GM23248 (cell line): ENCODE measurements at regions not wholly inside any gene's neighbourhood (a gene's known extent, or its start where the extent isn't known, plus 50 kb on each side); places are given as distances from the start of the nearest gene placed in this dataset.

Source experiments
- EZH2 ChIP-seq: fragments of 200-600 bp; sonication (generic); IDR thresholded peaks from 2 replicates; pipeline ENCODE4 v1.6.1; 2018; ENCODE audit warnings: antibody characterized with exemption, mild to moderate bottlenecking; ENCODE audit not compliant: insufficient read depth, poor library complexity, severe bottlenecking
- EZH2phosphoT487 ChIP-seq: fragments of 200-600 bp; sonication (generic); IDR thresholded peaks from 2 replicates; pipeline ENCODE4 v1.6.1; 2018; ENCODE audit warnings: antibody characterized with exemption, moderate library complexity, mild to moderate bottlenecking, low read depth; ENCODE audit not compliant: insufficient read depth

DNA sequence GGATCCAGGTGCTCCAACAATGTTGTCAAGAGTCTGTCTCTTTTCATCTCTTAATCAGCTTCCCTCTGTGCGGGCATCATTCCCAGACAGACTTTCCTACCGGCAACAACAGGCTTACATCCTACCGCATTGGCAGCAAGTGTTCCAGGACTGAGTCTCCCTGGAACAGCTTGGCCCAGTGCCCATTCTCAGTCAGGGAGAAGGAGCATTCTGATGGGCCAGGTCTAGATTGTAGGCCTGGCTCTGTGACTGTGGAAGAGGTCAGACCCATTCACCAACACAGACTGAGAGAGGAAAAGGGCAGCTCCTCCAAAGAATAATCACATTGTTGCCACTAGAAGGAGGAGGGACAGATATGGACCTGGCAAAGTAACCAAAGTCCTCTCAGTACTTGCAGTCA, 68.1 kb upstream of the TMEM132E start:
- TF ChIP-seq EZH2 (no peak), EZH2phosphoT487 (no peak)
